ENCODE measurements at regions not wholly inside any gene's neighbourhood (a gene's known extent, or its start where the extent isn't known, plus 50 kb on each side); places are given as distances from the start of the nearest gene placed in this dataset.

DNA sequence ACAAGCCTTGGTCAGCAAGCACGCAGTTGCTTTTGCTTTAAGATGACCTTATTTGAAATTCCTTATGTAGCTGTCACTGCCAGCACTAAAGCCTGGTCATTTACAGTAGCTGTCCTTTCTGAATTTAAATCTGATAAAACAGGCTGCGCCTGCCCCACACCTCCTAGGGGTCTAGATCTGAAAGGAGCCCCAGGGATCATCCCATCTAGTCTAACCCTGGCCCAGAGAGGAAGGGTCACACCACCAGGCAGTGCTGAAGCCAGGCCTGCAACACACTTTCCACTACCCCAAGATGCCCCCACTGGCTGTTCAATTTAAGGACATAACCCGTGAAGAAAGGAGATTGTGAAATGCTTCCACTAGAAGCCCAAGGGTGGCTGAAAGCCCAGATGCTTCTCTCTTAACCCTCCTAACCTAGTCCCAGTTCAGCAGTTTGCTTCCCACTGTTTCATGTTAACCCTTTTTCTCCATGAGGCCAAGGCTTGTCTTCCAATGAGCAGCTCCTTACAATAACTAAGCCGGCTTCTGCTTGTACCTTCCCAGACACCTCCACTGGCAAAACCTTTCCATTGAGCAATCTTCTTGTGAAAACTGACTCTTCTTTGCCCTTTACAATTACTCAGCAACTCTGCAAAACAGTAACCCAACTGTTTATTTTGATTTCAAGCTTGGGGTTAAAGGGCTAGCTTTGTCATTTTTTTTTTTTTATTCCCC, 198.9 kb upstream of the LPP start:
- no peak for DNase-seq (ENCODE audit: low read depth)

DNA sequence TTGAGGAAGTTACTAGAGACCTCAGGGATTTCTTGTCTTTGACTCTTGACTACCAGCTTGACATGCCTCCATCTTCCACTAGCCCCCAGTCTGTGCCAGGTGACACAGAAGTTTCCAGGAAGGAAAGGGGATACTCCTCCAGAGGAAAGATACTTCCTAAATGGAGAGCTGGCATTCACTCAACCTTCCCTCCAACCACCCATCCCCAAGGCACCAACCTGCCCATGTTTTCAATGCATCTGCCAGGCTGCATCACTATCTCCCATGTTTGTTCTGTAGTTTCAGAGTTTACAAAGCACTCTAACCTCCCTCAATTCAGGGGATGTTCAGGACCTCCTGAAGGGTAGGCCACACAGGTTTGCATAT, 198.4 kb upstream of the LPP start:
- no peak for DNase-seq (ENCODE audit: low read depth)

DNA sequence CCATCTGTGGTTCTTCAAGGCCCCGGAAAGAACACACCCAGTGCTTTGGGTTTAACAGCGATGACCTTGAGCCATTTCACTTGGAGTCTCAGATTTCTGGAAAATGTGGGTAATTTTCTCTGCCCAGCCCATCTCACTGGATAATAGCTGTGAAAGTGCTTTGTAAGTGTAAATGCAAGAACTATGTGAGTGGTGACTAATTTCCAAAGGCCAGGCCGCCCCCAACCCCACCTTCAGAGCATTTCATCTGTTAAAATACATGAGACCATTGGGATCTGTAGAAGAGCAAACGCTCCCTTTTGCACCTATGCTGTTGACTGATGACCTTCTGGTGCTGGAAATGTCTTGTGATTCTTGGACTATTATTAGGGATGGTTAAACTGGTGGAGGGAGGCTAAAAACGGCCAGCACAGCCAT, 196.8 kb upstream of the LPP start:
- DNase-seq (ENCODE audit: low read depth): no peak

DNA sequence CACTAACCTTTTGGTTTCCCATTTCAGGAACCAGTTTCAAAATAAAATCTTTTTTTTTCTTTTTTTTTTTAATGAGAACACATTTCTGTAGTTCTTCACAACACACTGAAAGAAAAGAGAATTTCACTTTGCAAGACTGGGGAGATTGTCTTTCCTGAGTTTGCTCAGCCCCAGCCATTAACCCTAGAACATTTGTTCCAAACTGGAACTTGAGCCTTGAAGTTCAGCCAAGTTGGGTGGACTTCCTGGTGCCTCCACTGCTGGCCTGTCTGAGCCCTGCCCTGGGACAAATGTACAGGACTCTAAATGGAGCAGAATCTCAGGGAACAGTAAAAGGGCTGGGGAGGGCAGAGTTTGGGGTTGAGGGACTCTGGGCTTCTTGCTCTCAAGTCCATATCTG, 196.4 kb upstream of the LPP start:
- no peak for DNase-seq (ENCODE audit: low read depth)

DNA sequence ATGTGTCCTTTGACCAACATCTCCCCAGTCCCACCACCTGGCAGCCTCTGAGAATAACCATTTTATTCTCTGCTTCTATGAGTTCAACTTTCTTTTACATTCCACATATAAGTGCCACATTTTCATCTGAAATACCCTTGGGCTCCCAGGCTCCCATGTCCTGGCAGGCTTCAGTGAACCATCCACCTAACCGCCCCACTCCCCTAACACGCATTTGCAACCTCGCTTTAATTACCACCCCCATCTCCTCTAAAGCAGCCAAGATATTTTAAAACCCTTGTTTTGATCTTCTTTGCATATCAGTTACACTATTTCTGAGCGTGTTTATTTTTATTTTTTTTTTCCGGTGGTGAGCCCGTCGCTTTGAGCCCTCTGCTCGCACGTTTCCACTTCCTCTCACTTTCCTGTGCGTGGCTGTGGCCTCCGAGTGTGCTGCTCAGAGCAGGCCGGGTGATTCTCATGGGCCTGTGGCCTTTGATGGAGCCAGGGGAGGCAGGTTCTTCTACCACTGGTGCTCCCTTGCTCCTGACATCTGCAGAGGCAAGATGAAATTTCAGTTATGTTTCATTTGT, 195.4 kb upstream of the LPP start:
- DNase-seq (ENCODE audit: low read depth): no peak

DNA sequence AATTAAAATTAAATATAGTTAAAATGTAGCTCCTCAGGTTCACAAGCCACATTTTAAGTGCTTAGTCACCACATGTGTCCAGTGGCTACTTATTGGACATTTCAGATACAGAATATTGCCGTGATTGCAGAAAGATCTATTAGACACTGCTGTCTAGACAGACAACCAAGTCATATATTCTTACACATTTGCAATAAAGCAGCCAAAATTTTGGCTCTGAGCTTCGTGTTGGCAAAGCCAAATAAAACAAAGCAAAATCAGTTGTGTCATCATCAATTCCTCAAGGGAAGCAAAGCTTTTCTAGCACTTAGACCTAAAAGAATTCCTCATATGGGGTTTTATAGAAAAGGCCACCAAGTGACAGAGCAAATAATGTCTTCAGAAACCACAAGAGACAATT, 193.1 kb upstream of the LPP start:
- DNase-seq (ENCODE audit: low read depth): no peak

DNA sequence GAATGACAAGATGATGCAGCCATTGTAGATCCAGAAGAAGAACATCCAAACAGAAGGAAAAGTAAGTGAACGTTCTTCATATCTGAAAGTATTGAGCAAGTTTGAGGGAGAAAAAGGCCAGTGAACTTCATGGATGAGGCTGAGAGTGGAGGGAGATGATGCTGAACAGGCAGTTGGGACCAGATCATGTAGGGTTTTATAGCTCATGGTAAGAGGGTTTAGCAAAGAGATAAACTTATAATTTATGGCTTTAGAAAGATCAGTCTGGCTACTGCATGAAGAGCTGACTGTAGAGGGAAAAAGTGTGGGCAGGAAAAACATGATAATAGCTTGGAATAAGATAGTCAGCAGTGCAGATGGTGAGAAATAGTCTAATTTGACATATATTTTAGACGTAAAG, 192.6 kb upstream of the LPP start:
- DNase-seq (ENCODE audit: low read depth): no peak

DNA sequence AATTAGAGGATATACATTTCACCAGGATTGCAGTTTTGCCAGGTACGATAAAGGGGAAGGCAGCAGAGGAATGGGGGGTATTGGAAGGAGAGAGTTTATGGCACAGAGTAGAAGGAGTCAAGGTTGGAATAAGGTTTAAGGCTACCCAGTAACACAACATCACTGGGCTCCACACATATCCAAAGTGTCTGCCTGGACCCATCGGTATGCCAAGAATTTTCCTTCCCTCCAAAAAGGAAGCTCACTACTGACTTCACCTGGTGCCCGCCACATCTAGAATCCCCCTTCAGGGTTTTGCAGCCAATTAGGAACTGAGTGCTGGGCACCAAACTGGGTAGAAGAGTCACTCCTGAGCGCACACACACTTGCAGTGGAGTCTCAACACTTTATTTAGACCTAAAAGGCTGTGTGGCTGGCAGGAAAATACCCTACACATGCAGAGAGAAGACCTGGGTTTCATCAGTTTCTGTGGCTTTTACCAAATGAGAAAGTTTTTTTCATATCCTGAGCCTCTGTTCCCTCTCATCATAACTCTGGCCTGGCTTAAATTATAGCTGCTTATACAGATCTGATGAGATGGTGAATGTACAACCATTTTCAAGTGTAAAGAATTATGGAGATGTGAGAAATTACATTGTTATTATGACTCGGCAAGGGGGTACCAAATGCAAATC, 190.8 kb upstream of the LPP start:
- DNase-seq (ENCODE audit: low read depth): no peak

DNA sequence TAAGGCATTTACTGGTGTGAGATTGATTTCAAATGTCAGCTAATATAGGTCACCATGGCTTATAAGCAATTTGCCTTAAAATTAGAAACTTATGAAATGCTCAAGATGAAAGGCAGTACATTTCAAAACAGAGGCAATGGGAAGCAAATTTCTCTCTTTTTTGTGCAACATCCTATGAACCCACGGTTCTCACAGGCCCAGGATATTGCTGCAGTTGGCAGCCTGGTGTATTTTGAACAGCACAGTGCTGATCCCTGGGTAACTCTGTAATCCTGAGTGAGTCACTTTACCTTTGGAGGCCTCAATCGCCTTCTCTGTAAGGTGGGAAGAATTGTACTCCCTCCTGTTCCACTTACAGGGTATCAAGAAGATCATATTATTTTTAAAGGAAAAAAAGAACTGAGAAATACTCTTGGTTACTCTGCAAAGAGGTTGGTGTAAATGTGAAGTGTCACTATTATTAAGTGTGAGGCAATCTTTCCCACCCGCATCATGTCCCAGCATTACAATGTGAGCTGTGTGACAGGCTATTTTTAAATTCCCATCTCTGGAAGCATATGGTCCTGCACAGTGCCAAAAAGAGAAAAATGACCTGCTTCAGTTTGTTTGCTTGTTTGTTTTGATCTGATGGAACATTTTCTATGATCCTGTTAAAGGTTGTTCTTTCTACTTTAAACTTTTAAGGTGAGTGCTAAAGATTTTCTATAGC, 190.1 kb upstream of the LPP start:
- no peak for DNase-seq (ENCODE audit: low read depth)

DNA sequence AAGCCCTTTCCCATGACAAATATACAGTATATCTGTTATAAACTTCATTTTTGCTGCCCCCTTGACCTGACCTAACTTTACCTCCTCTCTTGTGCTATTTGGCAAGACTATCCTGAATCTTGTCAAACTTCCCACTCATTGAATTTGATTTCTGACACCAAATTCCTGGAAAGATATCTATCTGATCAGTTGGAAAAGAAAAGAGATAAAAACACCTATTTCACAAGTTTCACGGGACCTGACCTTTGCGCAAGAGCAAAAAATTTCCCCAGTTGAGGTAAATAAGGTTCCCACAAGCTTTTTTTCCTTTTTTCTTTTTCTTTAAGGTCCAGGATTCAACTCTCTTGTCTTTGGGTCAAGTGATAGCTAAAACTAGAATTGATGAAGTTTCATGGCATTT, 189.2 kb upstream of the LPP start:
- no peak for DNase-seq (ENCODE audit: low read depth)

DNA sequence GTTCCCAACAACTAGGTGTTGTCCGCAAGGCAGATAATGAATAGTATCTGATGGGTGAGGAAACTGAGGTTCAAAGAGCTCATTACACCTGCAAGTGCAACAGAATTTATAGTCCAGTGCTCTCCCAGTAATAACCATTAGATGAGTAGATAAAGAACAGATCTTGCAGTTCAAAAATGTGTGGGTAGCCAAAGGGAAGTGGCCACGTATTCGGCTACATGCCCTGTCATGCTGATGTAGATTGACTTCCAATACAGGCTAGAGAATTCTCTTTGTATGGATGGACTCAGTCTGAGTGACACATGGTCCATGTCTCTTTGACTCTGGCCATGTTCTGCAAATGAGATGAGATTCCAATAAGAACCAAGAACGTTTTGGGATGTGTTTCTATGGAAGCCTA, 187.9 kb upstream of the LPP start:
- DNase-seq (ENCODE audit: low read depth): no peak

DNA sequence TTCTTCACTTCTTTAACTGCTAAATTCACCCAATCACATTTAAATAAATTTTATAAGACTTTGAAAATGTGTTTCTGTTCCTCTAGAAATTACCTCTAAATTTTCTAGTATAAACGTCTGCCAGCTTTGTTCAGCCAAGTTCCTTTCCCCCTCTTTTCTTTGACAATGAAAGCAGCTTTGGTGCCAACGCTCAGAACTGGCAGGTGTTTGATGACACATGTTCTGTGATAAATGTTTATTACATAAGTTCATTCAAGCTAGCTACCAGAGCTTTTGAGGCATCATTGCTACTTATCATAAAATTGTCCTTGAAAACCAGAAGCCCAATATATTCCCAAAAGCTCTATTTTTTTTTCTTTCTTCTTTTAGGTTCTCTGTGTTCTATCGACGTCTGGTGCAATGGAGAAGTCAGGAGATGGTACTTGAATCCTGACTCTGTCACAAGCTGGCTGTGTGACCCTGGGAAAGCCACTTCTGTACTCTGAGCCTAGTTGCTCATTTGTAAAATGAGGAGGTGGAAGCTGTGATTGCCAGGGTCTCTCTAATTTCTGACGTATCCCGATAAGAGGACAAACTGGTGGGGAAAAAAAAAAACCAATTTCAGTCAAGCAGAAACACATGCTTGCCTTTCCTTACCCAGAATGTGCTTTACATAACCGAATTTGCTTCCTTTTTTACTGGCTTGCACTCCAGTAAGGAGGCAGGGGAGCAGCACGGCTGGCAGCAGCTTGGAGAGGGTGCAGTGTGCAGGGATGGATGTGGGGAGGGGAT, 187.1 kb upstream of the LPP start:
- DNase-seq (ENCODE audit: low read depth): no peak

DNA sequence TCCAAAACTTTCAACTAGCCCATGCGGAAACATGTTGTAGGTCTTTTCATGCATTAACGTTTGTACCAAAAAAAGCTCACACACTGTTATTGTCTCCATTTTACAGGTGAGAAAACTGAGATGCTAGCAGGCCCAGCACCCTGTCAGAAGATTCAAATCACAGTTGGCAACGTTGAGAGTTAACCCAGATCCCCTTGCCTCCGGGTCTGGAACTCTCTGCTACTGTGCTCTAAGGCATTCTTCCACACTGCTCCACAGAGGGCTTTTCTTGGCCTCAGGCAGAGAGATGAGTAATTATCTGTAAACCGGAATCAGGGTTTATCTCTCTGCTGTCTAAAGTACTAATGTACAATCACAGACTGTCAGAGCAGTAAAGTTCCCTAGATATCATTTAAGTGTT, 186.0 kb upstream of the LPP start:
- DNase-seq (ENCODE audit: low read depth): no peak

DNA sequence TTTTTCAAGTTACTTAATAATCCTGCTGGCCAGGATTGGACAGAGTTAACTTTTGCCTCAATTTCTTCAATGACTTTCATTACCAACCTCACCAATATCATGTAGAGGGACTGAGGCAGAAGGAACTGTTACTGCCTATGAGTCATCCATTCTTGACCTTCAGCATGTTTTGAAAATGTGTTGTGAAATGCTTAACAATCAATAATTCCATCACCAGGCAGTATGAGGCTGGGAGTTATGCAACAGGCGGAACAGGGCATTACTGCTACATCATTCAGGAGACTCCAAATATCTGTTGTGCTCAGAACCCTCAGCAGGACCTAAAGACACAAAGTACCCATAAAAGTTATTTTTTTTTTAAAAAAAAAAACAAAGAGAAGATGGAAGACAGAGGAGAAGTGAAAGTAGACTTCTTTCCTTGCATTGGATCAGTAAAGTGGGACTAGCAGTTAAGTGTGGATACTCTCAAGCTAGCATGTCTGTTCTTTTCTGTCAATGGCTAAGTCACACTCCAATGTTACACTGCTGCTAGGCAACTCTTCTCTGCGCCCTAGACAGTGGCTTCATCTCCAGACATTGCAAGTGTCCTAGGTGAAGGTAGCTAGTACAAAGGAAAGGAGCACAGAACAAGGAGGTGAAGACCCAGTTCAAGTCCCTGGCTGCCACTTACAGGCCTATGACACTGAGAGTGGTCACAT, 184.9 kb upstream of the LPP start:
- DNase-seq (ENCODE audit: low read depth): no peak

DNA sequence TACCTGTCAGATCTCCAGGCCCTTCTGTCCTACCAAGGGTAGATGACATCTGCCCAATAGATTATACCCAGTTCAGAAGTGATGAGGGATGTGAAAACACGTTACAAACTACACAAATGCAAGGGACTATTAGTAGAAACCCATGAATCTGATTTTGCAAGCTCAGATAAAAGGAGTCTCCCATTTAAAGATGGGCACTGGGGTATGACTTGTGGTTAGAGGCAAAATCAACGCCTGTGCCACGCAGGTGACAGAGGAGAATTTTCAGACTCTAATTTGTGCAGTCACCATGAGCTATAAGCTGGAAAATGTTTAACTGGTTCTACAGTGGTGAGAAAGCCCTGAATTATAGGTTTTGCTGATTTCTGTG, 184.4 kb upstream of the LPP start:
- DNase-seq (ENCODE audit: low read depth): no peak

DNA sequence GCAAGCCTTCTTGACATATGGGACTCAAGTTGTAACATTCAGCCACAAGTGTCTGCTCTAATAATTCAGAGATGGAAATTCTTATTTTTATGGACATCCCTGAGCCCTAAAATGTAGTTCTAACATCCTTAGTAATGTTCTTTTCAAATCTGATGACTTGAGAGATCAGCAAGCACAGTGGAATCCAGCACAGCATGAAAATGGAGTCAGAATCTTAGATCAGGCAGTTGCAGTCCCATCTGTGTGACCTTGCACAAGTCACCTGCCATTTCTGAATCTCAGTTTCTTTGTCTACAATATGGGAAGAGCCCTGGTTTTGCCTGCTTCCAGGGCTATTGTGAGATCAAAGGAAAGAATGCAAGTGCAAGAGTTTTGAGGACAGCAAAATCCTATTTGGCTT, 183.9 kb upstream of the LPP start:
- no peak for DNase-seq (ENCODE audit: low read depth)

DNA sequence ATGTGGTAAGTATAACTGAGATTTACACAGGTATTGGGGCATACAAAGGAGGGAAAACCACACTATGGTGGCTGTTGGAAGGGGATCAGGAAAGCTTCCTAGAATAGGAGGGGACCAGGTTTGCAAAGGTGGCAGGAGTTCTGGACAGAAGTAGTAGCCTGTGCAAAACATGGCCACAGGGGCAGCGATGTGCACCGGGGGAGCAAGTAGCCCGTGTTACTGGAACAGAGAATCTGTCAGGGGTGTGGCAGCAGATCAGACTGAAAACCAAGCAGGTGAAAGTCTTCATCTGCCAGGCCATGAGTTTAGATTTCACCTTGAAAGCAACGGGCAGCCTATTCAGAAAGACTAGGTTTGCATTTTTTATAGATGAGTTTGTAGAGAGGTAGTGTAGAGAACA, 182.3 kb upstream of the LPP start:
- DNase-seq (ENCODE audit: low read depth): no peak

DNA sequence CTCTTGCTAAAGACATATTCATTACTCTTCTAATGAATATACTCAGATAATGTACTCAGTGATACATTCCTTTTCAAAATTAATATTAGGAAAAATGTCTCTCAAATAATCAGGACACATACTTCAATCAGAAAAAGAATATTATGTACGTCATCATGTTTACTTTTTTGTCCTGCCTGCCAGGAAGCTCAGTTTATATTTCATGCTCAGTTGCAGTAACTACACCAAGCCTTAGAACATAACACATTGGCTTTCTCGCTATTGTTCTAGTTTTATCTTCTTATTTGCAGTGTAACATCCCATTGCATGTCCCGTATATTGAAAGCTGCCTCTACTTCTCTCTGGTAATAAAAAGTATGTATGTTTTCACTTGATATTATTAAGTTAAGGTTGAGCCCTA, 181.5 kb upstream of the LPP start:
- DNase-seq (ENCODE audit: low read depth): no peak

DNA sequence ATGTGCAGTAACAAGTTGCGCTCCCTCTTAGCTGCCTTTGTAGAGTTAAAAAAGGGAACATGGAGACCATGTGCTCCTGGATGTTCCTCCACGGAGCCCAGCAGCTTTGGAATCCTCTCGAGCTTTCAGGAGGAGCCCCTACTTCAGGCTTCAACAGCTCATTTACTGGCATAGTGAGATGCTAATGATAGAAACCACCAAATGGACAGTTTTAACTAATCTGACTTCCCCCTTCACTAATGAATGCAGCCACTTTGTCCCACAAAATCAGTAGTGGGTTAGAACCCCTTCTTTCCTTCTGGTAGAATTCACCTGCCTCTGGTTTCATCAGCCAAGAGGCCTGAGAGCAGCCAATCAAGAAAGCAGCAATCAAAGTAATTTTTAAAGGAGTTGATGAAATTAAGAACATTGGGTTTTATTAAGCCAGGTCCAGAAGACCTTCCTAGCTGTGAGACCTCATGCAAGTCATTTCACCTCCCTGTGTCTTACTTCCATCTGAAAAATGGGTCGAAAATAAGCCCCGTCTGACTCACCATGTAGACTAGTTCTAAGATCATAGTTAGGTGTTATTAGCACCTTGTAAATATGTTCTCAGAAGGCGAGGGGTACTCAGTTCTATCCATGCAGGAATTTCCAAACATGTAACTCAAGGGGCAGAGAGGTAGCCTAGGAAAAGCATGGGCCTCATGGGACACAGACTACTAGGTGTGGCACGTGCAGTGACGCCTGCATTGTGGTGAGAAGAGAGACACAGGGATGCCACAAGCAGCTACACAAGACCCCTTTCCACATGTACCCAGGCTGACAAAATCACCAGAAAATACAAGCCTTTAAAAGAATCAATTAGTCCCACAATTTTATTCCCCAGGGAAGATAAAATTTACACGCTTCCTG, 179.7 kb upstream of the LPP start:
- no peak for DNase-seq (ENCODE audit: low read depth)

DNA sequence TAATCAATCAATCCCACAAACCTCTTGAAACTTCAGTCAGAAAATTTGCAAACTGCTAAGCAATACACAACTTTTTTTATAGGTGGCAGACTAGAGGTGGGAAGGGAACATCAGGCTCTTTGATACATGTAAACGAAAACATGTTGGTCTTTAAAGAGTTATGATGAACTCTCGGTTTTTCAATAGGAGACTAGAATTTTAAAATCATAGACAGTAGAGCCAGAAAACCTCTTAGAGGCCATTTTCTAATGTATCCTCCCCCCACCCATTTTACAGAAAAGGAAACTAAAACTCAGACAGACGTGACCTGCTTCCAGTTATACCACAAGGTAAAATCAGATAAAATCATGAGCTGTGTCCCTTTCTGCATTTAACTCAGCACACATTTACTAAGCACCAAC, 179.1 kb upstream of the LPP start:
- DNase-seq (ENCODE audit: low read depth): no peak
